HG02759 (cell line): ENCODE measurements at regions not wholly inside any gene's neighbourhood (a gene's known extent, or its start where the extent isn't known, plus 50 kb on each side); places are given as distances from the start of the nearest gene placed in this dataset.

Source experiments
- ATAC-seq: cut with Tn5 transposase; IDR thresholded peaks from one replicate; pipeline ENCODE4 v1.9.1; 2021; ENCODE audit warnings: mild to moderate bottlenecking, moderate library complexity; ENCODE audit not compliant: unreplicated experiment

DNA sequence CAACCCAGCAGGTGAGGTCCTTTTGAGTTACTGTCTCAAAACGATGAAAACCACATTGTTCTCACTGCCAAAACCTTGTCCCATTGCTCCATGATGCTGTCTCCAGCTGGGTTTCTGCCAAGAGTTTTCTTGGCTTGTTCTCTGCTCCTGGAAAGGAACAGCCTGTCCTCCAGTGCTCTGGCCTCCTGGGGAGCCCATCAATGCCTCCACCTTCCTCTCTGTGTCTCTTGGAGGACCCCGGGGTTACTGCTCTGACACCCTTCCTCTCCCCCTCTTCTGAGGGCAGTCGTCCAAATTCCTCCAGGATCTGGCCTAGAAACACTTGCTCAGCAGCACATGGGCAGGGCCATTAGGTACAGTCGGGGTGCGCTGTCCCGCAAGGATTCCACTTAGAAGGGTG, 63.9 kb upstream of the RGMA start:
- no peak for ATAC-seq

DNA sequence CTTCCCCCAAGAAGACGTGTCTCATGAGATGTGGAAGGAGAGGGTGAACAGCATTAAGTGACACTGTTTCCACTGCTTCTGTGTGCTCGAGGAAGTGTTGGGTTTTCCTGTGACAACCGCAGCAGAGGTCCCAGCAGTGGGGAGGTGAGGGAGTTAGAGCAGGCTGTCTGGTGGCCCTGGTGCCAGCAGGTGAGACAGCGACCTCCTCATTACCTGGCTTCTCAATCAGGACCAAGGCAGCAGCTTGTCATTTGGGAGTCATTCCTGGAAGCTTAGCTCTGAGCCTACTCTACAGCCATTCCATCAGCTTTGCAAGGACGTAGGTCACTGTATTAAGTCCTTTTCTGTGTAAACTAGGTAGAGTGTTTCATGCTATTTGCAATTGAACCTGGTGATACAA, 63.3 kb upstream of the RGMA start:
- no peak for ATAC-seq

DNA sequence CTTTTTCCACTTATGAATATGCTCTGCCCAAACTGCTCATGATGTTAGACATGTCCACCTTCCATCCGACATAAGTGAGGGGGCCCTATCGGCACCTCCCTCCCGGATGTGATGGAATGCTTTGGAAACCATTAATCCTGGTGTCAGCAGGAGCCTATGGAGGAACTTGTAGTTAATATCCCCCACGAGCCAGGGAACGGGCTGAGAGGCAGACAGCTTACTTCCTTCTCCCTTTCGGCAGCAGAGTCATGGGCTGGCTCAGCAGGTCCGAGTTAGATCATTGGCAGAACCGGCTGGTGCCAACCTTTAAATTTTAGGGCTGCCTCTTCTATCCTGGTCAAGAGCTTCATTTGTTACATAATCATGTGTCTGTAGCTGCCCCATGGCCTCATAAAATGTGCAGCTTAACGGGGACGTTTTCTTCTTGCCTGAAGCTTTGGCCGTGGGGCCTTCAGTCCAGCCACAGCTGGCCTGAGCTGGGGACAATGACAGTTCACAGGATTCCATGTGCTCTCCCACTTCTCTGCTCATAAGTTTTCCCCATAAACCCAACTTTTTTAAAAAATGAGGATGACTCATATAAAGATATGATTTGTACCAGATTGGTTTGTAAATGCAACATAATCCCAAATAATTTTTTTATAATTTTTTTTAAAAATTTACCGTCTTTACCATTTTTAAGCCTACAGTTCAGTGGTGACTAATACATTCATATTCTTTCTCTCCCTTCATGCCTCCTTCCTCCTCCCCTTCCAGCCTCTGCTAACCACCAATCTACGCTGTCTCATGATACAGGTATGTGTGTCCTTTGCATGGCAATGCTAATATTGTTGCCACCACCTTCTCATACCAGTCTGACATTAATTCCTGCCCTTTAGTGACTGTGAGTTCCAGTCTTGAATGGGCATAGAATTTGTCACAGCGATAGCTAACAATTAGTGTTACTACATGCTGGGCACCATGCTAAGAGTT, 62.2 kb upstream of the RGMA start:
- ATAC-seq, result no peak

DNA sequence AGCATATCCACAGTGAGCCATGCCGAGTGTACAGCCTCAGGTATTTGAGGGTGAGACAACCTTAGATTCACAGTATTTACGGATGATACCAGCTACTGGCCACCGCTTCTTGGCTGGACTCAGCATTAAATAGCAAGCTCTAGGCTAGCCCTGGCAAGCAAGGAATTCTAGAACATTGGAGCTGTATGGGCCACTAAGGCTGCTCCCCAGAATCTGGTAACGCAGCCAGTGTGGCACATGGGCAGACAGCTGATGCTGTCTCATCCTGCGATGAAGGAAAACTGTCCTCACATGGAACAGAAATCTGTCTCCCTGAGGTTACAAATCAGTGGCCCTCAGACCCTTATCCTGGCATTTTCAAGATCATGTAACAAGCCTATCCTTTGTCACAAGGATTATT, 57.6 kb upstream of the RGMA start:
- no peak for ATAC-seq

DNA sequence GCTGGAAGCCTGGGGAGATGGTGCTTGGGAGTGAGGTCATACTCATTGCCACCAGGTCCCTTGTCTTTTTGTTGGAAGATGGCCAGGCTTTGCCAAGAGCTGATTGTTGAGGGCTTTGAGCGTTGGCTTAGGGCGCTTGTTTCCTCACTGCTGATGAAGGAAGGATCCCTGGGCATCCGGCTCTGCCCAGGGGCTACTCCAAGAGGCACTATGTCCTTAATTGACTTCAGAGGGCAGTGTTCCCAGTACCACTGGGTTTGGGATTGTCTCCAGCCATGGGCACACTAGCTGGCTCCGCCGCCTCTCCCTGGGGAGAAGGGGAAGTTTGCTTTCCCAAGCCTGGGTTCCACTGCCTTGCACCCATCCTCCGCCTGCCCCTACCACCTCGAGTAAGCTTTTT, 57.2 kb upstream of the RGMA start:
- ATAC-seq, result no peak

DNA sequence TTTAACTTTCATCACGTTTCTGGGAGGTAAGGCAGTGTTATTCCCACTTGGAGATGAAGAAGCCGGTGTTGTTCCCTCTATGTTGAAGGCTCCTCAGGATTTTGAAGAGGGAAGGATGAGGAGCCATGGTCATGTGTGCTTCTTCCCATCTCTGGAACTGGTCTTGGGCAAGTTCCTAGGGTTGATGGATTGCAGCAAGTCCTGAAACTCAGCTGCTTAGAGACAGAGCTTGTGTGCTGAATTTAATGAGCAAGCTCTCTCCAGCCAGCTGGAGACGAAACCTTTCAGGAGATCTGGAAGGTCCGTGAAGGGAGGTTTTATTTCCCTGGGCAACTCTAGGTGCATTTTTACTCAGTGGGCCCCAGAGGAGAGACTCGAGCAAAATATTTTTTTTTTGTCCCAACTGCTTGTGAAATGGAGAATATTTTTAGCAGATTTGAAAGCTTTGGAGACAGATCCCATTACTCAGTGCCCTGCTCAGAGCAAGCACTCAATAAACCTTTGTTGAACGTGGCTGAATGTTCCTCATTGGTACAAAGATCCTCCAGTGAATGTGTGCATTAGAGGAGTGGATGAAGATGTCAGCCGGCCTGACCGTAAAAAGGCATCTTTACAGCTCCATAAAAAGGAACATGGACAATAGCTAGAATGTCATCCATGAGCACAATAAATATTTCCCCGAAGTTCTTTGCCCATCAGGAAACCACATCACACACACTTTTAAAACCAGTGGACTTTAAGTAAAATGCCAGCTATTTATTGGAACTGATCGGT, 55.6 kb upstream of the RGMA start:
- ATAC-seq, result no peak

DNA sequence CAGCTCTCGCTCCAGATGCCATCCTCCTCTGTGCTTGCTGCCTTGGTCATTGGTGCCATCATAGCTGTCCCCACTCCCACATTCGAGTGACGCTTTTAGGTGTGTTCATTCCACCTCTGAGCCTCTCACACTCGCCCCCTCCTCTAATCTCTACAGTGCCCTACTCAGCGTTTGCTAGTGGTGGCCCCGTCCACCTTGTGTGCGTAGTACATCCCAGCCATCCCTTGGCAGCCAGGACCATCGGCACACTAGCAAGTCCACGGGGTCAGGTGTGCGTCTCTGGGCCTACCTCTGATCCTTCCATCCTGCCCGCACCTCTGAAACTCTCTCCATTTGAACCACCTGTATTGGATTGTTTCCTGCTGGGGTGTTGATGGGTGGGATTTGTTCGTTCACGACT, 54.2 kb upstream of the RGMA start:
- no peak for ATAC-seq

DNA sequence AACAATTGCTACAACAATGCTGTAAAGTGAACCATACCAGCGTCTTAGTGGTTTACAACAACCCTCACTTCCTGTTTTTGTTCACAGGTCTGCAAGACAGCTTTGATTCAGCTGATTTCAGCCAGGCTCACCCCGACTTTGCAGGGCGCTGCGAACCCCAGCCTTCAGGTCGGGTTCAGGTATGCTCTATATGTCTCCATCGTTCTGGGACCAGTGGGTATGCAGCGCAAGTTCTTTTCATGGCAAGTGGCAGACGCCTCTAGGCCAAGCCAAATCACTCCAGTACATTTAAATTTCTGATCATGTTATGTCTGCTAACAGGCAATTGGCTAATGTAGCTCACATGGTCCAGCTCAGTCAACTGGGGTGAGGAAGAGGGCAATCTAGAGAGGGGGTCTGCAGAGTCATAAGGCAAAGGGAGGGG, 52.4 kb upstream of the RGMA start:
- peak; percentile 52 for ATAC-seq

DNA sequence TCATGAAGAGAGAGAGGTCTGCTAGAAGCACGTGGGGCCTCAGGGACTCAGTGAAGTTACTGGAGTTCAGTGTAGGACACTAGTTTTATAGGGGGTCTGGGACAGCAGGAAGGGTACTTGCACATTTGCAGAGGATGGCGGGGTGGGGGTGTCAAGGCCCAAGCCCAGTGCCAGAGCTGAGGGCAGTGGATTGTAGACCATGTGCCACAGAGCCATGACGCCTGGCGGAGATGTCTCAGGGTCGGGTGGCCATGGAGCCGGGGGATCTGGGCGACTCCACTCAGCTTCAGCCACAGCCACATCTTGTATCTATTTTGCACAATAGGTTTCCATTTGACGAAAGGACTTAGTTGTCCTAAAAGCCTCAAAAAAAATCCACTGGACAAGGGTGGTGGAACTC, 50.4 kb upstream of the RGMA start:
- ATAC-seq, result no peak

DNA sequence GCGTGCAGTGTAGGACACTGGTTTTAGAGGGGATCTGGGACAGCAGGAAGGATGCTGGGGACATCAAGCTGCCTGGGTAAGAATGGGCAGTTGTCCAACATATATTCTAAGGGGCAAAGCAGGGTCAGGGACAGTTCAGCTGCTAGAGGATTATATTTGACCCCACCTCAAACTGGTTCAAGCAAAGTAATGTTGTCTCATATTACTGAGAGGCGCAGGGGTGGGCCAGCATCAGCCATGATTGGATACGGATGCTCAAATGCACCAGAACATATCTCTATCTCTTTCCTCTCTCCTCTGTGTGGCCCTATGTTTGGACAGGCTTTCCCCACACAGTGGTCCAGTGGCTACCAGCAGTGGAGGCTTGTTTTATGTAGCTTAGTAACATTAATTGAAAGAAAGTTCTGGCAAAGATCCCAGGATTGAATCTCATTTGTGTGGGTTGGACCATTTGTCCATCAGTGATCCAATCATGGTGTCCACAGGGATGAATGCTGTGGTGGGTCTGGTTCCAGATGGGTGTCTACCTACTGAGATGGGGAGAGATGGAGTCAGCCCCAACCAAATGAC, 49.8 kb upstream of the RGMA start:
- no peak for ATAC-seq
